ENCODE measurements at regions not wholly inside any gene's neighbourhood (a gene's known extent, or its start where the extent isn't known, plus 50 kb on each side); places are given as distances from the start of the nearest gene placed in this dataset.

DNA sequence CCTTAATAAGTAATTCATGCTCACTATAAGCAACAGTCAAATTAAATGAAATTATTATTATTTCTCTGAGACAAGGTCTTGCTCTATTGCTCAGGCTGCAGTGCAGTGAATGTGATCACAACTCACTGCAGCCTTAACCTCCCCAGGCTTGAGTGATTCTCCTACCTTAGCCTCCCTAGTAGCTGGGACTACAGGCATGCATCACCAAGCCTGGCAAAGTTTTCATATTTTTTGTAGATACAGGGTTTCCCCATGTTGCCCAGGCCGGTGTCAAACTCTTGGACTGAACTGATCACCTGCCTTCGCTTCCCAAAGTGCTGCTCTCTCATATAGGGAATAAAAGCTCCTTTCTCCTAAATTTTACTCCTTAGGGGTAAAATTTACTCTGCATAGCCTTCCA, 74.9 kb upstream of the GAREM1 start:
- no peak for TF ChIP-seq CTCF (conservative IDR thresholded peaks at IDR 0.05)
- TF ChIP-seq ZFX (IDR thresholded peaks at IDR 0.05): no peak
- H3K27ac ChIP-seq: no peak overlapping the region

DNA sequence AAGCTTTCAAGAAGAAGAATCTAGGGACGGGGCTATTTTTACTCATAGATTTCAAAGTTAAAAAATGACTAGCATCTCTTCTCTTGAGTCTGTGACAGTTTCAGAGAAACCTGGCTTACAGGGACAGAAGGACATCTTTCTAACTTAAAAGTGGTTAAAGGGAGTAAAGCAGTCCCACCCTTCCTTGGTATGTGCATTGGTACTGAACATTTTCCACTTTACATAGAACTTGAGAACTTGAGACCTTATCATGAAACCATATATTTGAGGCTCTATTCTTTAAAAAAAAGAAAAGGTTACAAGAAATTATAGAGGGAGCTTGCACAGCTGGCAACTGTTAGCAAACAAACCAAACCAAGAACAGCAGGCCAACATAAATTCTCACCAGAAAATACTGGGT, 73.4 kb upstream of the GAREM1 start:
- TF ChIP-seq ZFX (IDR thresholded peaks at IDR 0.05): no peak
- TF ChIP-seq CTCF (conservative IDR thresholded peaks at IDR 0.05): no peak

GRCh38 chr18:32542221-32542798, 71.6 kb upstream of the GAREM1 start:
- no peak overlapping the region for H3K27ac ChIP-seq
- TF ChIP-seq CTCF (conservative IDR thresholded peaks at IDR 0.05): no peak
- TF ChIP-seq ZFX (IDR thresholded peaks at IDR 0.05): no peak

More for the DNA sequence above, 73.4 kb upstream of the GAREM1 start:
- H3K27ac ChIP-seq: no peak overlapping the region

- H3K27ac ChIP-seq: no peak overlapping the region
- TF ChIP-seq ZFX (IDR thresholded peaks at IDR 0.05) (no peak), CTCF (conservative IDR thresholded peaks at IDR 0.05) (no peak)
Measured at GRCh38 chr18:32530947-32531651, 60.4 kb upstream of the GAREM1 start.

- no peak overlapping the region for H3K27ac ChIP-seq
- TF ChIP-seq ZFX (IDR thresholded peaks at IDR 0.05): no peak
- no peak for TF ChIP-seq CTCF (conservative IDR thresholded peaks at IDR 0.05)
Measured at GRCh38 chr18:32529722-32530420, 59.2 kb upstream of the GAREM1 start.

DNA sequence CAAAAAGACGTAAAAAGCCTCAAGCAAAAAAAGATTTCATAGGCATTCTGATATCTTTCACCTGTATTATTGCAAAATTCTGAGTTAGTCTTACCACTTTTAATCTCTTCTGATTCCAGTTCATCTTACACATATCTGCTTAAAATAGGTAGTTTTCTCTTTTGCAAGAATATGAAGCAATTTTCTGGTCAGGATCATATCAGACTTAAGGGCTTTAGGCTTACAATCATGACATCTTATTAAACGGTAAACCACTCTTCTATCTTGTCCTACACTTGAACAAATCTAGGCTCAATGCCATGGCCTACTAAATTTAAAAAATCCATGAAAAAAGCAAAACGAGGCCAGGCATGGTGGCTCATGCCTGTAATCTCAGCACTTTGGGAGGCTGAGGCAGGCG, 50.1 kb upstream of the GAREM1 start:
- no peak overlapping the region for H3K27ac ChIP-seq
- no peak for TF ChIP-seq CTCF (conservative IDR thresholded peaks at IDR 0.05)

Measured in C4-2B (cell line).